GM20000 (cell line): ENCODE measurements at regions not wholly inside any gene's neighbourhood (a gene's known extent, or its start where the extent isn't known, plus 50 kb on each side); places are given as distances from the start of the nearest gene placed in this dataset.
"Not testable (repeated sequence)": the region's sequence is repeated elsewhere in the genome, so short reads cannot be mapped to it uniquely, and the experiment has no call there.

Source experiments
- DNase-seq: peaks from one replicate; pipeline ENCODE4 v3.0.0; 2012; ENCODE audit warnings: low spot score
- TF ChIP-seq, protein P1 (sequence below): IDR thresholded peaks from 2 replicates; pipeline ENCODE4 v1.5.1; 2012; ENCODE audit warnings: mild to moderate bottlenecking, control low read depth; ENCODE audit errors: extremely low read depth, missing control alignments

GRCh38 chr3:23130406-23130805, 72.7 kb upstream of the UBE2E2 start:
- TF ChIP-seq, protein P1, sequence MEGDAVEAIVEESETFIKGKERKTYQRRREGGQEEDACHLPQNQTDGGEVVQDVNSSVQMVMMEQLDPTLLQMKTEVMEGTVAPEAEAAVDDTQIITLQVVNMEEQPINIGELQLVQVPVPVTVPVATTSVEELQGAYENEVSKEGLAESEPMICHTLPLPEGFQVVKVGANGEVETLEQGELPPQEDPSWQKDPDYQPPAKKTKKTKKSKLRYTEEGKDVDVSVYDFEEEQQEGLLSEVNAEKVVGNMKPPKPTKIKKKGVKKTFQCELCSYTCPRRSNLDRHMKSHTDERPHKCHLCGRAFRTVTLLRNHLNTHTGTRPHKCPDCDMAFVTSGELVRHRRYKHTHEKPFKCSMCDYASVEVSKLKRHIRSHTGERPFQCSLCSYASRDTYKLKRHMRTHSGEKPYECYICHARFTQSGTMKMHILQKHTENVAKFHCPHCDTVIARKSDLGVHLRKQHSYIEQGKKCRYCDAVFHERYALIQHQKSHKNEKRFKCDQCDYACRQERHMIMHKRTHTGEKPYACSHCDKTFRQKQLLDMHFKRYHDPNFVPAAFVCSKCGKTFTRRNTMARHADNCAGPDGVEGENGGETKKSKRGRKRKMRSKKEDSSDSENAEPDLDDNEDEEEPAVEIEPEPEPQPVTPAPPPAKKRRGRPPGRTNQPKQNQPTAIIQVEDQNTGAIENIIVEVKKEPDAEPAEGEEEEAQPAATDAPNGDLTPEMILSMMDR: no peak
- no peak for DNase-seq

GRCh38 chr3:23135026-23135785, 67.9 kb upstream of the UBE2E2 start:
- no peak for DNase-seq
- TF ChIP-seq, protein P1: no peak

DNA sequence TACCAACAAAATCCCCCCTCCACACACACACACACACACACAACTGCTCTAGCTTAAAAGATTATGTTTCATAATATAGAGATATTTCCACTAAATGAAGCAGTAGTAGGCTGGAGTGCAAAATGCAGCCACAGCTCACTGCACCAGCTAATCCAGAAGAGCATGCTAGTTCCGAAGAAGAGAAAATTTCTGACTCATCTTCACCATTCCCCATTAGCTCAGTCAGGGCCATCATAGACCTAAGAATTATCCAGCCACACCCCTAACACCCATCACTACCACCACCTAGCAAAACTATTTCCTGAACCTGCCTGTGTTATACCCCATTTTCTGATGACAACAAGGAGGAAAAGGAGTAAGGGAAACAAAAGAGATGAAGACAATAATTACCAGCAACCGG, 67.1 kb upstream of the UBE2E2 start:
- TF ChIP-seq, protein P1: no peak
- no peak for DNase-seq

GRCh38 chr3:23144051-23144450, 59.1 kb upstream of the UBE2E2 start:
- not testable (repeated sequence) for DNase-seq

DNA sequence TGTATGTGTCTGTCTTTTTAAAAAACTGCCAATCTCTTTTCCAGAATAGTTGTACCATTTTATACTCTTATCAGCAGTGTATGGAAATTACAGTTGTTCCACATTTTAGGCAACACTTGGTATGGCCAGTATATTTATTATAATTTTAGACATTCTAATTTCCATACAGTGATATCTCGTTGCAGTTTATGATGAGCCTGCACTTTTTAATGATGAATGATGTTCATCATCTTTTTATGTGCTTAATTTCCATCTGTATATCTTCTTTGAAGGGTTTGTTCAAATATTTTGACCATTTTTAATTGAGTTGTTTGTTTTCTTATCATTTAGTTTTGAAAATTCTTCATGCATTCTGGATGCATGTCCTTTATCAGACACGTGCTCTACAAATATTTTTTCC, 57.0 kb upstream of the UBE2E2 start:
- DNase-seq: no peak
- TF ChIP-seq, protein P1: no peak

GRCh38 chr3:23152989-23153388, 50.1 kb upstream of the UBE2E2 start:
- TF ChIP-seq, protein P1: no peak
- no peak for DNase-seq
